Small intestine (tissue), 7 donors: ENCODE measurements at regions not wholly inside any gene's neighbourhood (a gene's known extent, or its start where the extent isn't known, plus 50 kb on each side); places are given as distances from the start of the nearest gene placed in this dataset.
A peak's percentile ranks its signal among the peaks of the same experiment; 100 is the strongest.

Source experiments
- DNase-seq, 2 donors: peaks; one replicate each; pipeline versions ENCODE4 v3.0.0 to v3.0.0-alpha.2; 2013
- FAIRE-seq: peaks from 2 replicates; lab custom pipeline; 2012; peaks lifted over from hg19 to GRCh38; lab: Jason Lieb, UNC
- H3K27ac ChIP-seq, 3 donors: one replicate each; pipeline ENCODE4 v1.5.1; 2013; ENCODE audit warnings: low read length in 2 of 3, mild to moderate bottlenecking in 2 of 3, control low read depth in 1 of 3, inconsistent platforms in 1 of 3, low read depth in 1 of 3, moderate library complexity in 1 of 3
- H3K27me3 ChIP-seq, 3 donors: one replicate each; pipeline ENCODE4 v1.6.1; 2013; ENCODE audit warnings: low read length in 3 of 3, inconsistent platforms in 1 of 3; ENCODE audit not compliant: control insufficient read depth in 3 of 3, insufficient read depth in 3 of 3
- H3K36me3 ChIP-seq, 3 donors: one replicate each; pipeline ENCODE4 v1.6.1; 2013; ENCODE audit warnings: low read length in 3 of 3, inconsistent platforms in 1 of 3, low read depth in 1 of 3, mild to moderate bottlenecking in 1 of 3, moderate library complexity in 1 of 3; ENCODE audit not compliant: control insufficient read depth in 3 of 3, insufficient read depth in 2 of 3
- H3K4me1 ChIP-seq, 3 donors: one replicate each; pipeline ENCODE4 v1.6.1; 2013; ENCODE audit warnings: low read length in 2 of 3, inconsistent platforms in 1 of 3, low read depth in 1 of 3, mild to moderate bottlenecking in 1 of 3, moderate library complexity in 1 of 3; ENCODE audit not compliant: control insufficient read depth in 3 of 3, insufficient read depth in 2 of 3
- H3K4me3 ChIP-seq, 3 donors: one replicate each; pipeline ENCODE4 v1.5.1; 2013; ENCODE audit warnings: low read length in 3 of 3, control low read depth in 1 of 3, inconsistent platforms in 1 of 3, low read depth in 1 of 3, mild to moderate bottlenecking in 1 of 3, moderate library complexity in 1 of 3
- H3K9me3 ChIP-seq, 2 donors: one replicate each; pipeline ENCODE4 v1.6.1; 2013; ENCODE audit warnings: low read depth in 1 of 2, low read length in 1 of 2; ENCODE audit not compliant: control insufficient read depth in 2 of 2, insufficient read depth in 1 of 2
- WGBS, 3 donors: extraction: QIAGEN DNeasy Blood & Tissue Kit; methylation state at CpG; one replicate each; pipeline ENCODE4 v1.1.7; 2013; 5-methylcytosine and 5-hydroxymethylcytosine counted together
- donor health status: healthy with polysubstance abuse.
- donor health status: control.
- donor health status: control.
- donor health status: Bipolar disorder and iron deficiency.
- donor health status: healthy.

DNA sequence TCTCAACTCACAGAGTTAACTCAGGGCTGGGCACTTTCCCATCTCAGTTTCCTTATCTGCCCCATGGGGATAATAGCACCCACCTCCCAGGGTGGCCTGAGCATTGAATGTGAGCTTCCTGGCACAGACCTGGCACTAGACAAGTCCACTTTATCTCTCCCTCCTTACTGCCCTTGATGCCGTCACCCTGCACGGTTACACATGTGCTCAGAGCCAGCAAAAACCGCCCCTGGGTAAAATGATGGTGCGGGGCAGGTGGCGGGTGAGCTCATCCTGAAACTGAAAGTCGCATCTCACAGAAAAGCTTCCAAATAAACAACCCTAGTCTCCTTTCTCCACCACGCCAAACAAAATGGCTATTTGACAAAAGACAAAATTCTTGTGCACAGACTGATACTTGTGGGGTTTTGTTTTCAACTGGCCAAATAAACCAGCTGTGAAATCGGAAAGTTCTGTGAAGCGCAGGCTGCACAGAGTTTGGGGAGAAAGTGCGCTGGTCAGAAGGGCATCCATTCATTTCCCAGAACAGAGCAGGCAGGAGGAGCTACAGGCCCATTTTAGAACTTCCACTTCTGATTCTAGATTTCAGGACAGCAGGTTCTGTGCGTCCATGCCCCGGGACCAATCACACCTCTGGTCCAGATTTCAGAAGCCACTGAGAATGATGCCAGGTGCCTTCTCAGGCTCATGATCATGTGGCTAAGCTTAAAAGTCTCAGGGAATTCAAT lies 138.1 kb downstream of the SHANK2 start:
- H3K9me3 ChIP-seq, result no peaks in the 10 kb centered on the region
- peaks cover 0 to 55% (median 1%) of the 10 kb centered on the region in 3 donors for H3K36me3 ChIP-seq
- no peak overlapping the region for H3K27ac ChIP-seq
- H3K4me3 ChIP-seq, result no peak overlapping the region
- no peak for FAIRE-seq
- H3K27me3 ChIP-seq, result peaks cover 0 to 4% (median 0%) of the 10 kb centered on the region in 3 donors
- WGBS, 3 donors, result 58 to 84% (median 65%) methylated on average over 12 of the region's 12 CpGs
- peaks cover 0 to 18% (median 2%) of the 10 kb centered on the region in 3 donors for H3K4me1 ChIP-seq
- no peak for DNase-seq

GRCh38 chr11:71112990-71113389 lies 139.4 kb downstream of the SHANK2 start:
- Histone ChIP-seq H3K27me3 (no peaks in the 10 kb centered on the region), H3K9me3 (no peaks in the 10 kb centered on the region), H3K36me3 (peaks cover 0 to 64% (median 2%) of the 10 kb centered on the region in 3 donors), H3K4me1 (peaks cover 0 to 18% (median 2%) of the 10 kb centered on the region in 3 donors), H3K4me3 (no peak overlapping the region), H3K27ac (no peak overlapping the region)
- 19 to 50% (median 34%) methylated on average over 16 of the region's 16 CpGs for WGBS, 3 donors
- FAIRE-seq (no peak), DNase-seq (peak in 1 of 2 donors; percentile 61)

GRCh38 chr11:71112454-71112853 lies 139.9 kb downstream of the SHANK2 start:
- peak in 1 of 2 donors; percentile 84 for DNase-seq
- H3K4me1 ChIP-seq, result peaks cover 0 to 15% (median 2%) of the 10 kb centered on the region in 3 donors
- no peaks in the 10 kb centered on the region for H3K9me3 ChIP-seq
- no peaks in the 10 kb centered on the region for H3K27me3 ChIP-seq
- H3K4me3 ChIP-seq, result no peak overlapping the region
- H3K27ac ChIP-seq, result no peak overlapping the region
- FAIRE-seq, result no peak
- 12 to 51% (median 34%) methylated on average over 9 of the region's 9 CpGs for WGBS, 3 donors
- H3K36me3 ChIP-seq, result peaks cover 0 to 69% (median 2%) of the 10 kb centered on the region in 3 donors

DNA sequence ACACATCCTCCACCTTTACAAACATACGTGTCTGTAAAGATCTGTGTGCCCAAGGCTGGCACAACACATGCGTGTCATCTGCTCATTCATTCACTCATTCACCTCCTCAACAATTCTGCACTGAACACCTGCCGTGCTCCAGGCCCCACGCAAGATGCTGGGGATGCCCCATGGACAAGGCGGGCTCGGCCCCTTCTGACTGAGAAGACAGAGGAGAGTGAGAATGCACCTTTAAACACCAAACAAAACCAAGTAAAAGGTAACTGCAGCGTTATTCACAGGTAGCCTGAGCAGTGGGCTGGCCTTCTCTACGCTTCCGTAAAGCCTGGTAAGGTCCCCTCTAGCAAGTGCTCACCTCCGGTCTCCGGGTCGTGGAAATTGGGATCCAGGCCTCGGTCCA lies 142.8 kb downstream of the SHANK2 start:
- no peaks in the 10 kb centered on the region for H3K27me3 ChIP-seq
- peaks cover 0 to 7% (median 0%) of the 10 kb centered on the region in 3 donors for H3K4me1 ChIP-seq
- no peak overlapping the region for H3K27ac ChIP-seq
- no peaks in the 10 kb centered on the region for H3K9me3 ChIP-seq
- 94 to 97% (median 96%) methylated on average over 13 of the region's 13 CpGs for WGBS, 3 donors
- FAIRE-seq (no peak), DNase-seq (no peak)
- H3K36me3 ChIP-seq, result peaks cover 0 to 59% (median 2%) of the 10 kb centered on the region in 3 donors
- H3K4me3 ChIP-seq, result no peak overlapping the region

DNA sequence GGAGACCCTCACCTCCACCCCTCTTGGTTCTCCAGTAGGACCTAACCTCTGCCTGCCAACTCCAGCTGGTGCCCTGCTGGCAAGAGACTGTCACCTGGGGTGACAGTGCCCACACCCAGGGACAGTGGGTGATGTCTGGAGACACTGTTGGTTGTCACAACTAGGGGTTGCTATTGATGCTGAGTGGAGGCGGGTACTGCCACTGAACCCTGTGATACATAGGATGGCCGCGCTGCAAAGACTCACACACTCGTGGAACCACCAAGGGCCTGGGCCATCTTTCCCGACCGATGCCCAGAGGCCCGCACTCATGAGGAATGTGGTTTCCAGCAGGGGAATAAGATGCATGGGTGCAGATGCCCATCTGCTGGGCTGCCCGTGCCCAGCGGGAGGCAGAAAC lies 143.2 kb downstream of the SHANK2 start:
- Histone ChIP-seq H3K4me3 (no peak overlapping the region), H3K4me1 (peaks cover 0 to 7% (median 0%) of the 10 kb centered on the region in 3 donors), H3K36me3 (peaks cover 0 to 63% (median 2%) of the 10 kb centered on the region in 3 donors), H3K27me3 (no peaks in the 10 kb centered on the region), H3K9me3 (no peaks in the 10 kb centered on the region), H3K27ac (no peak overlapping the region)
- FAIRE-seq (no peak), DNase-seq (no peak)
- 92 to 98% (median 95%) methylated on average over 9 of the region's 9 CpGs for WGBS, 3 donors

- WGBS, 3 donors, result 87 to 91% (median 89%) methylated on average over 21 of the region's 21 CpGs
- no peaks in the 10 kb centered on the region for H3K27me3 ChIP-seq
- peaks cover 0 to 7% (median 0%) of the 10 kb centered on the region in 3 donors for H3K4me1 ChIP-seq
- peaks cover 0 to 64% (median 2%) of the 10 kb centered on the region in 3 donors for H3K36me3 ChIP-seq
- H3K4me3 ChIP-seq, result no peak overlapping the region
- H3K27ac ChIP-seq, result no peak overlapping the region
- DNase-seq (no peak), FAIRE-seq (no peak)
- H3K9me3 ChIP-seq, result no peaks in the 10 kb centered on the region
These were observed 144.1 kb downstream of the SHANK2 start for GRCh38 chr11:71108013-71108865.

- H3K27ac ChIP-seq, result no peak overlapping the region
- no peaks in the 10 kb centered on the region for H3K27me3 ChIP-seq
- H3K4me1 ChIP-seq, result no peaks in the 10 kb centered on the region
- WGBS, 3 donors, result 83 to 88% (median 84%) methylated on average over 6 of the region's 6 CpGs
- no peaks in the 10 kb centered on the region for H3K9me3 ChIP-seq
- DNase-seq, result no peak
- no peak overlapping the region for H3K4me3 ChIP-seq
- FAIRE-seq, result no peak
- H3K36me3 ChIP-seq, result peaks cover 0 to 66% (median 2%) of the 10 kb centered on the region in 3 donors
These were observed 145.7 kb downstream of the SHANK2 start for GRCh38 chr11:71106671-71107070.

DNA sequence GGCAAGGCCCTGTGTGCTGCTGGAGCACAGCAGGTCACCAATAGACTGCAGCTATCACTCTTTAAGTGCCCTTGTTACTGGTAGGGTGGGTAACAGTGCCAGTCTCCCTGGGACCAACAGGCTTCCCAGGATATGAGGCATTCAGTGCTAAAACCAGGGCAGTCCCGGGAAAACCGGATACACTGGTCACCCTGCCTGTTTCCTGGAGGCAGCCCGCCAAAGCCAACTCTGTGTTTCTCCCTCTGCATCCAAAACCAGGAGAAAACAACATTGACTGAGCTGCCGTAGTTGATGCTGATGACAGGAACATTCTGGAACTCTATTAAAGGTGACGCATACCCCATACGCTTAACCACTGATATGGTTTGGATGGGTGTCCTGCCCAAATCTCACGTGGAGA lies 149.1 kb downstream of the SHANK2 start:
- H3K27me3 ChIP-seq, result no peaks in the 10 kb centered on the region
- FAIRE-seq (no peak), DNase-seq (no peak)
- H3K9me3 ChIP-seq, result no peaks in the 10 kb centered on the region
- H3K27ac ChIP-seq, result no peak overlapping the region
- 78 to 86% (median 83%) methylated on average over 7 of the region's 7 CpGs for WGBS, 3 donors
- H3K4me3 ChIP-seq, result no peak overlapping the region
- no peaks in the 10 kb centered on the region for H3K4me1 ChIP-seq
- peaks cover 0 to 45% (median 0%) of the 10 kb centered on the region in 3 donors for H3K36me3 ChIP-seq
